H1 (cell line): ENCODE measurements at regions not wholly inside any gene's neighbourhood (a gene's known extent, or its start where the extent isn't known, plus 50 kb on each side); places are given as distances from the start of the nearest gene placed in this dataset.

ENCODE experiments used
- BRCA1 ChIP-seq: IDR thresholded peaks from 2 replicates; pipeline ENCODE4 v1.6.1; 2012; ENCODE audit warnings: low read depth, low read length, improper control_type of control experiment
- CEBPB ChIP-seq: IDR thresholded peaks from 2 replicates; pipeline ENCODE4 v1.6.1; 2012; ENCODE audit warnings: low read depth, low read length
- CTBP2 ChIP-seq: IDR thresholded peaks from 2 replicates; pipeline ENCODE4 v1.7.0; 2011; ENCODE audit warnings: borderline replicate concordance, mild to moderate bottlenecking, moderate library complexity, mixed read lengths, low read length; ENCODE audit not compliant: insufficient read depth, insufficient read length
- PHF8 ChIP-seq: fragments of 200-600 bp; sonication (generic); conservative IDR thresholded peaks from 2 replicates; pipeline ENCODE4 v1.7.1; 2012; ENCODE audit warnings: low read depth, mild to moderate bottlenecking, inconsistent platforms, low read length, moderate library complexity
- POLR2A ChIP-seq, 2 experiments: IDR thresholded peaks; 1 replicate in 1 of 2; 2 replicates in 1 of 2; pipeline ENCODE4 v1.6.1; 2011; ENCODE audit warnings: low read depth in 2 of 2, low read length in 2 of 2, mild to moderate bottlenecking in 2 of 2; ENCODE audit errors: control extremely low read depth in 1 of 2
- SAP30 ChIP-seq: fragments of 300-600 bp; sonication (generic); IDR thresholded peaks from 2 replicates; pipeline ENCODE4 v1.7.1; 2012; ENCODE audit warnings: low read length, moderate library complexity, mild to moderate bottlenecking, inconsistent platforms; ENCODE audit not compliant: insufficient read depth, insufficient replicate concordance
- SP1 ChIP-seq: IDR thresholded peaks from 2 replicates; pipeline ENCODE4 v1.6.1; 2011; ENCODE audit warnings: low read depth, low read length
- SRF ChIP-seq: IDR thresholded peaks from 2 replicates; pipeline ENCODE4 v1.6.1; 2011; ENCODE audit warnings: mild to moderate bottlenecking, low read depth, low read length, moderate library complexity
- YY1 ChIP-seq: IDR thresholded peaks from 2 replicates; pipeline ENCODE4 v1.6.1; 2011; ENCODE audit warnings: low read depth, mild to moderate bottlenecking, low read length
- TF ChIP-seq, protein P1 (sequence below): fragments of 300-600 bp; sonication (generic); IDR thresholded peaks from 2 replicates; pipeline ENCODE4 v1.7.1; 2012; ENCODE audit warnings: low read length, moderate library complexity, mild to moderate bottlenecking, inconsistent platforms; ENCODE audit not compliant: insufficient replicate concordance
- TF ChIP-seq, protein P2 (sequence below), 3 experiments: IDR thresholded peaks; 1 replicate in 2 of 3; 2 replicates in 1 of 3; pipeline versions ENCODE4 v1.5.1 to v1.6.1; 2011; ENCODE audit warnings: low read length in 3 of 3, mild to moderate bottlenecking in 3 of 3, inconsistent platforms in 2 of 3, low read depth in 1 of 3, moderate library complexity in 1 of 3; ENCODE audit not compliant: insufficient read depth in 1 of 3; ENCODE audit errors: control extremely low read depth in 1 of 3

DNA sequence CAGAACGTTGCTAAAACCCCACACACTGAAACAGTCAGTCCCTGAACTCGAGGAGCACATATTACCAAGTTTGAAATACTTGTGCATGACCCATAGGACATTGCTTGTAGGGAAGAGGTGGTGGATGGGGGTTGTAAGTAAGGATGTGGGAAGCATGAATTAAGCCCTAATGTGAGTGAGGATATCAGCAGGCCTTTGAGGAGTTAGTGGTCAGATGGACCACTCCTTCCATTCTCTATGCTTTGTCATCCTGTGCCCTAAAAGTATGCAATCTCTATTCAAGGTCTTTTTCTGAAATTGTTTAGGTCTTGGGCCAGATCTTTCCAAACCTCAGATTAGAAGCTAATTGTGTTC, 70.9 kb upstream of the SAMSN1 start (continued):
- TF ChIP-seq, protein P1, sequence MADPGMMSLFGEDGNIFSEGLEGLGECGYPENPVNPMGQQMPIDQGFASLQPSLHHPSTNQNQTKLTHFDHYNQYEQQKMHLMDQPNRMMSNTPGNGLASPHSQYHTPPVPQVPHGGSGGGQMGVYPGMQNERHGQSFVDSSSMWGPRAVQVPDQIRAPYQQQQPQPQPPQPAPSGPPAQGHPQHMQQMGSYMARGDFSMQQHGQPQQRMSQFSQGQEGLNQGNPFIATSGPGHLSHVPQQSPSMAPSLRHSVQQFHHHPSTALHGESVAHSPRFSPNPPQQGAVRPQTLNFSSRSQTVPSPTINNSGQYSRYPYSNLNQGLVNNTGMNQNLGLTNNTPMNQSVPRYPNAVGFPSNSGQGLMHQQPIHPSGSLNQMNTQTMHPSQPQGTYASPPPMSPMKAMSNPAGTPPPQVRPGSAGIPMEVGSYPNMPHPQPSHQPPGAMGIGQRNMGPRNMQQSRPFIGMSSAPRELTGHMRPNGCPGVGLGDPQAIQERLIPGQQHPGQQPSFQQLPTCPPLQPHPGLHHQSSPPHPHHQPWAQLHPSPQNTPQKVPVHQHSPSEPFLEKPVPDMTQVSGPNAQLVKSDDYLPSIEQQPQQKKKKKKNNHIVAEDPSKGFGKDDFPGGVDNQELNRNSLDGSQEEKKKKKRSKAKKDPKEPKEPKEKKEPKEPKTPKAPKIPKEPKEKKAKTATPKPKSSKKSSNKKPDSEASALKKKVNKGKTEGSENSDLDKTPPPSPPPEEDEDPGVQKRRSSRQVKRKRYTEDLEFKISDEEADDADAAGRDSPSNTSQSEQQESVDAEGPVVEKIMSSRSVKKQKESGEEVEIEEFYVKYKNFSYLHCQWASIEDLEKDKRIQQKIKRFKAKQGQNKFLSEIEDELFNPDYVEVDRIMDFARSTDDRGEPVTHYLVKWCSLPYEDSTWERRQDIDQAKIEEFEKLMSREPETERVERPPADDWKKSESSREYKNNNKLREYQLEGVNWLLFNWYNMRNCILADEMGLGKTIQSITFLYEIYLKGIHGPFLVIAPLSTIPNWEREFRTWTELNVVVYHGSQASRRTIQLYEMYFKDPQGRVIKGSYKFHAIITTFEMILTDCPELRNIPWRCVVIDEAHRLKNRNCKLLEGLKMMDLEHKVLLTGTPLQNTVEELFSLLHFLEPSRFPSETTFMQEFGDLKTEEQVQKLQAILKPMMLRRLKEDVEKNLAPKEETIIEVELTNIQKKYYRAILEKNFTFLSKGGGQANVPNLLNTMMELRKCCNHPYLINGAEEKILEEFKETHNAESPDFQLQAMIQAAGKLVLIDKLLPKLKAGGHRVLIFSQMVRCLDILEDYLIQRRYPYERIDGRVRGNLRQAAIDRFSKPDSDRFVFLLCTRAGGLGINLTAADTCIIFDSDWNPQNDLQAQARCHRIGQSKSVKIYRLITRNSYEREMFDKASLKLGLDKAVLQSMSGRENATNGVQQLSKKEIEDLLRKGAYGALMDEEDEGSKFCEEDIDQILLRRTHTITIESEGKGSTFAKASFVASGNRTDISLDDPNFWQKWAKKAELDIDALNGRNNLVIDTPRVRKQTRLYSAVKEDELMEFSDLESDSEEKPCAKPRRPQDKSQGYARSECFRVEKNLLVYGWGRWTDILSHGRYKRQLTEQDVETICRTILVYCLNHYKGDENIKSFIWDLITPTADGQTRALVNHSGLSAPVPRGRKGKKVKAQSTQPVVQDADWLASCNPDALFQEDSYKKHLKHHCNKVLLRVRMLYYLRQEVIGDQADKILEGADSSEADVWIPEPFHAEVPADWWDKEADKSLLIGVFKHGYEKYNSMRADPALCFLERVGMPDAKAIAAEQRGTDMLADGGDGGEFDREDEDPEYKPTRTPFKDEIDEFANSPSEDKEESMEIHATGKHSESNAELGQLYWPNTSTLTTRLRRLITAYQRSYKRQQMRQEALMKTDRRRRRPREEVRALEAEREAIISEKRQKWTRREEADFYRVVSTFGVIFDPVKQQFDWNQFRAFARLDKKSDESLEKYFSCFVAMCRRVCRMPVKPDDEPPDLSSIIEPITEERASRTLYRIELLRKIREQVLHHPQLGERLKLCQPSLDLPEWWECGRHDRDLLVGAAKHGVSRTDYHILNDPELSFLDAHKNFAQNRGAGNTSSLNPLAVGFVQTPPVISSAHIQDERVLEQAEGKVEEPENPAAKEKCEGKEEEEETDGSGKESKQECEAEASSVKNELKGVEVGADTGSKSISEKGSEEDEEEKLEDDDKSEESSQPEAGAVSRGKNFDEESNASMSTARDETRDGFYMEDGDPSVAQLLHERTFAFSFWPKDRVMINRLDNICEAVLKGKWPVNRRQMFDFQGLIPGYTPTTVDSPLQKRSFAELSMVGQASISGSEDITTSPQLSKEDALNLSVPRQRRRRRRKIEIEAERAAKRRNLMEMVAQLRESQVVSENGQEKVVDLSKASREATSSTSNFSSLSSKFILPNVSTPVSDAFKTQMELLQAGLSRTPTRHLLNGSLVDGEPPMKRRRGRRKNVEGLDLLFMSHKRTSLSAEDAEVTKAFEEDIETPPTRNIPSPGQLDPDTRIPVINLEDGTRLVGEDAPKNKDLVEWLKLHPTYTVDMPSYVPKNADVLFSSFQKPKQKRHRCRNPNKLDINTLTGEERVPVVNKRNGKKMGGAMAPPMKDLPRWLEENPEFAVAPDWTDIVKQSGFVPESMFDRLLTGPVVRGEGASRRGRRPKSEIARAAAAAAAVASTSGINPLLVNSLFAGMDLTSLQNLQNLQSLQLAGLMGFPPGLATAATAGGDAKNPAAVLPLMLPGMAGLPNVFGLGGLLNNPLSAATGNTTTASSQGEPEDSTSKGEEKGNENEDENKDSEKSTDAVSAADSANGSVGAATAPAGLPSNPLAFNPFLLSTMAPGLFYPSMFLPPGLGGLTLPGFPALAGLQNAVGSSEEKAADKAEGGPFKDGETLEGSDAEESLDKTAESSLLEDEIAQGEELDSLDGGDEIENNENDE: no peak
- TF ChIP-seq POLR2A (IDR thresholded peaks at IDR 0.05; ENCODE audit: control extremely low read depth in 1 of 2, low read depth in 2 of 2, low read length in 2 of 2) (no peak), SRF (no peak), BRCA1 (no peak), CTBP2 (no peak), CEBPB (no peak), PHF8 (no peak), YY1 (no peak), SAP30 (no peak), SP1 (no peak)
- TF ChIP-seq, protein P2, sequence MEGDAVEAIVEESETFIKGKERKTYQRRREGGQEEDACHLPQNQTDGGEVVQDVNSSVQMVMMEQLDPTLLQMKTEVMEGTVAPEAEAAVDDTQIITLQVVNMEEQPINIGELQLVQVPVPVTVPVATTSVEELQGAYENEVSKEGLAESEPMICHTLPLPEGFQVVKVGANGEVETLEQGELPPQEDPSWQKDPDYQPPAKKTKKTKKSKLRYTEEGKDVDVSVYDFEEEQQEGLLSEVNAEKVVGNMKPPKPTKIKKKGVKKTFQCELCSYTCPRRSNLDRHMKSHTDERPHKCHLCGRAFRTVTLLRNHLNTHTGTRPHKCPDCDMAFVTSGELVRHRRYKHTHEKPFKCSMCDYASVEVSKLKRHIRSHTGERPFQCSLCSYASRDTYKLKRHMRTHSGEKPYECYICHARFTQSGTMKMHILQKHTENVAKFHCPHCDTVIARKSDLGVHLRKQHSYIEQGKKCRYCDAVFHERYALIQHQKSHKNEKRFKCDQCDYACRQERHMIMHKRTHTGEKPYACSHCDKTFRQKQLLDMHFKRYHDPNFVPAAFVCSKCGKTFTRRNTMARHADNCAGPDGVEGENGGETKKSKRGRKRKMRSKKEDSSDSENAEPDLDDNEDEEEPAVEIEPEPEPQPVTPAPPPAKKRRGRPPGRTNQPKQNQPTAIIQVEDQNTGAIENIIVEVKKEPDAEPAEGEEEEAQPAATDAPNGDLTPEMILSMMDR (IDR thresholded peaks at IDR 0.05; ENCODE audit: control extremely low read depth in 1 of 3, insufficient read depth in 1 of 3, low read depth in 1 of 3, low read length in 3 of 3): no peak
